Type B pancreatic cell (in vitro differentiated cells): ENCODE measurements at regions not wholly inside any gene's neighbourhood (a gene's known extent, or its start where the extent isn't known, plus 50 kb on each side); places are given as distances from the start of the nearest gene placed in this dataset.

ENCODE experiments used
- DNase-seq: peaks from one replicate; pipeline ENCODE4 v3.0.0; 2021; ENCODE audit warnings: mixed read lengths; ENCODE audit not compliant: unreplicated experiment; ENCODE audit errors: extremely low spot score
- H3K27ac Mint-ChIP-seq: 2 replicates; pipeline ENCODE4 v1.8.0; 2021; ENCODE audit warnings: mild to moderate bottlenecking, mixed read lengths
- H3K27me3 Mint-ChIP-seq: 2 replicates; pipeline ENCODE4 v1.8.0; 2021; ENCODE audit warnings: mixed read lengths
- H3K36me3 Mint-ChIP-seq: 2 replicates; pipeline ENCODE4 v1.8.0; 2021; ENCODE audit warnings: mixed read lengths
- H3K4me1 Mint-ChIP-seq: one replicate; pipeline ENCODE4 v1.8.0; 2021; ENCODE audit warnings: mixed read lengths; ENCODE audit not compliant: unreplicated experiment
- H3K4me3 Mint-ChIP-seq: 2 replicates; pipeline ENCODE4 v1.8.0; 2021; ENCODE audit warnings: mild to moderate bottlenecking, mixed read lengths
- H3K9me3 Mint-ChIP-seq: 2 replicates; pipeline ENCODE4 v1.8.0; 2021; ENCODE audit warnings: mixed read lengths
- TF ChIP-seq, protein P1 (sequence below): fragments of 200-600 bp; sonication (generic); conservative IDR thresholded peaks from 2 replicates; pipeline ENCODE4 v1.5.0; 2021; ENCODE audit warnings: antibody characterized with exemption, mild to moderate bottlenecking

DNA sequence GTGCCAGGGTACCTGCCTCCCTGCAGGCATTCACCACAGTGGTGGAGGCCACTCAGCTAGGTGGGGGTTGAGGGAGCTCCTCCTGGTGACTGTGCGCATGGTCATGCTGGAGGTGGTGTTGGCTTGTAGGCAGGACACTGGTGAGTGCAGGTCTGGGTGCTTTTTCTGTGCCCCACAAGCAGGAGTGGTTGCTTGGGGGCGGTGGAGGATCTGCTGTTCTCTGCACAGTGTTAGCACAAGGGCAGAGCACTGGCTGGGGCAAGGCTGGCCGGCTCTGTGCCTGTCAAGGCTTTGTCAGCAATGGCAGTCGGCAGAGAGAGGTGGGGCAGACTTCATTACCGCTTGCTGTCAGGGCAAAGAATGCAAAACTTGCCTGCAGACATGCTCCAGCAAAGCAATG, 632.1 kb upstream of the ID4 start:
- no peak for DNase-seq
- H3K4me1 Mint-ChIP-seq = no peaks in the 10 kb centered on the region
- H3K27ac Mint-ChIP-seq = no peak overlapping the region
- peaks cover 19% of the 10 kb centered on the region for H3K9me3 Mint-ChIP-seq
- TF ChIP-seq, protein P1, sequence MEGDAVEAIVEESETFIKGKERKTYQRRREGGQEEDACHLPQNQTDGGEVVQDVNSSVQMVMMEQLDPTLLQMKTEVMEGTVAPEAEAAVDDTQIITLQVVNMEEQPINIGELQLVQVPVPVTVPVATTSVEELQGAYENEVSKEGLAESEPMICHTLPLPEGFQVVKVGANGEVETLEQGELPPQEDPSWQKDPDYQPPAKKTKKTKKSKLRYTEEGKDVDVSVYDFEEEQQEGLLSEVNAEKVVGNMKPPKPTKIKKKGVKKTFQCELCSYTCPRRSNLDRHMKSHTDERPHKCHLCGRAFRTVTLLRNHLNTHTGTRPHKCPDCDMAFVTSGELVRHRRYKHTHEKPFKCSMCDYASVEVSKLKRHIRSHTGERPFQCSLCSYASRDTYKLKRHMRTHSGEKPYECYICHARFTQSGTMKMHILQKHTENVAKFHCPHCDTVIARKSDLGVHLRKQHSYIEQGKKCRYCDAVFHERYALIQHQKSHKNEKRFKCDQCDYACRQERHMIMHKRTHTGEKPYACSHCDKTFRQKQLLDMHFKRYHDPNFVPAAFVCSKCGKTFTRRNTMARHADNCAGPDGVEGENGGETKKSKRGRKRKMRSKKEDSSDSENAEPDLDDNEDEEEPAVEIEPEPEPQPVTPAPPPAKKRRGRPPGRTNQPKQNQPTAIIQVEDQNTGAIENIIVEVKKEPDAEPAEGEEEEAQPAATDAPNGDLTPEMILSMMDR = no peak
- H3K27me3 Mint-ChIP-seq = no peaks in the 10 kb centered on the region
- H3K4me3 Mint-ChIP-seq = no peak overlapping the region
- H3K36me3 Mint-ChIP-seq = no peaks in the 10 kb centered on the region

- Mint-ChIP-seq H3K4me3 (no peak overlapping the region), H3K4me1 (no peaks in the 10 kb centered on the region), H3K27ac (no peak overlapping the region), H3K36me3 (no peaks in the 10 kb centered on the region), H3K9me3 (peaks cover 10% of the 10 kb centered on the region), H3K27me3 (no peaks in the 10 kb centered on the region)
- TF ChIP-seq, protein P1 = no peak
- DNase-seq = no peak
These were observed 628.0 kb upstream of the ID4 start for GRCh38 chr6:19209202-19209601.

DNA sequence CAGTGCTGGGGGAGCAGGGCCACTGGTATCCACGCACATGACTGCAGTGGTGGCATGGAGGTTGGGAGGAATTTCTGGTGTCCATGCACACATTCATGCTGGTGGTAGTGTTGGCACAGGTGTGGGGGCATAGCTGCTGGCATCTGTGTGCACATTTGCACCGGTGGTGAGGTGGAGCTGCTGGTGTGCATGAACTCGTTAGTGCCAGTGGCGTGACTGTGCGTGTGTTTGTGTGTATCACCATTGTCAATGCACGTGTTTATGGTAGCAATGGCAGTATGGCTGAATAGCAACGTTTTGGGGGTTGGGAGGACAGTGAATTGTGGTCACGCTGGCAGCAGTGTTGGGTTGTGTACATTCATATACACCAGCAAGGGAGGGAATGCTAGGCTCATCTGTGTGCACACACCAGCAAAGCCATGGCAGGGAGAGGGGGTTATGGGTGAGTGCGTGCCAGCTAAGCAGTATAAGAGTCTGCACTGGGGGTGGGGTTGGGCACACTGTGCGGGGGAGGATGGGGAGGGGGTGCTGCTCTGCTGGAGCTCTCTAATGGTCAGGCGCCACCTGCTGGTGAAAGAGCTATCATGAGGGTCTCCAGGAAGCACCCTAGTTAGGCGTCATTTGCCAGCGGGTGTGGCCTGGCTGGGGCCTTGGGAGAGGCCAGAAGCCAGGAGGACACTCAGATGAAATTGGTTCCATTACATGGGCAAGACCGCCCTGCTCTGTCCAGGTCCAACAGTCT, 626.1 kb upstream of the ID4 start:
- Mint-ChIP-seq H3K4me3 (no peak overlapping the region), H3K27me3 (no peaks in the 10 kb centered on the region), H3K36me3 (no peaks in the 10 kb centered on the region), H3K9me3 (peaks cover 10% of the 10 kb centered on the region), H3K27ac (no peak overlapping the region), H3K4me1 (no peaks in the 10 kb centered on the region)
- TF ChIP-seq, protein P1 = peak; percentile 56
- no peak for DNase-seq

GRCh38 chr6:19214231-19214630, 622.9 kb upstream of the ID4 start:
- no peak for DNase-seq
- no peak overlapping the region for H3K4me3 Mint-ChIP-seq
- peaks cover 6% of the 10 kb centered on the region for H3K9me3 Mint-ChIP-seq
- H3K4me1 Mint-ChIP-seq = no peaks in the 10 kb centered on the region
- H3K36me3 Mint-ChIP-seq = no peaks in the 10 kb centered on the region
- TF ChIP-seq, protein P1 = no peak
- H3K27ac Mint-ChIP-seq = no peak overlapping the region
- no peaks in the 10 kb centered on the region for H3K27me3 Mint-ChIP-seq

- H3K36me3 Mint-ChIP-seq = no peaks in the 10 kb centered on the region
- no peaks in the 10 kb centered on the region for H3K4me1 Mint-ChIP-seq
- TF ChIP-seq, protein P1 = no peak
- no peak overlapping the region for H3K4me3 Mint-ChIP-seq
- H3K27ac Mint-ChIP-seq = no peak overlapping the region
- H3K27me3 Mint-ChIP-seq = no peaks in the 10 kb centered on the region
- H3K9me3 Mint-ChIP-seq = no peaks in the 10 kb centered on the region
- no peak for DNase-seq
These were observed 617.2 kb upstream of the ID4 start for GRCh38 chr6:19219931-19220330.
